ENCODE measurements at regions not wholly inside any gene's neighbourhood (a gene's known extent, or its start where the extent isn't known, plus 50 kb on each side); places are given as distances from the start of the nearest gene placed in this dataset.
"Not testable (repeated sequence)": the region's sequence is repeated elsewhere in the genome, so short reads cannot be mapped to it uniquely, and the experiment has no call there.

GRCh38 chr10:81674941-81675340, 200.1 kb upstream of the NRG3 start:
- no peak for DNase-seq

GRCh38 chr10:81679291-81679690, 195.7 kb upstream of the NRG3 start:
- no peak for DNase-seq

- DNase-seq, result no peak
Observed at GRCh38 chr10:81680359-81680758, 194.6 kb upstream of the NRG3 start.

GRCh38 chr10:81688459-81688858, 186.5 kb upstream of the NRG3 start:
- no peak for DNase-seq

- DNase-seq, result peak; percentile 52
Observed at GRCh38 chr10:81696609-81697388, 178.2 kb upstream of the NRG3 start.

GRCh38 chr10:81704596-81704995, 170.4 kb upstream of the NRG3 start:
- no peak for DNase-seq

- no peak for DNase-seq
Observed at GRCh38 chr10:81708416-81708815, 166.6 kb upstream of the NRG3 start.

- DNase-seq, result peak; percentile 25
Observed at GRCh38 chr10:81708929-81709328, 166.1 kb upstream of the NRG3 start.

- DNase-seq, result no peak
Observed at GRCh38 chr10:81722399-81722798, 152.6 kb upstream of the NRG3 start.

- no peak for DNase-seq
Observed at GRCh38 chr10:81724431-81724830, 150.6 kb upstream of the NRG3 start.

GRCh38 chr10:81725851-81726250, 149.1 kb upstream of the NRG3 start:
- DNase-seq, result no peak

- no peak for DNase-seq
Observed at GRCh38 chr10:81728692-81729091, 146.3 kb upstream of the NRG3 start.

GRCh38 chr10:81730891-81731290, 144.1 kb upstream of the NRG3 start:
- DNase-seq, result no peak

- no peak for DNase-seq
Observed at GRCh38 chr10:81733542-81733941, 141.5 kb upstream of the NRG3 start.

GRCh38 chr10:81735167-81735566, 139.8 kb upstream of the NRG3 start:
- not testable (repeated sequence) for DNase-seq

- DNase-seq, result no peak
Observed at GRCh38 chr10:81759111-81759510, 115.9 kb upstream of the NRG3 start.

- no peak for DNase-seq
Observed at GRCh38 chr10:81784111-81784597, 90.8 kb upstream of the NRG3 start.

- DNase-seq, result no peak
Observed at GRCh38 chr10:81792729-81793128, 82.3 kb upstream of the NRG3 start.

- no peak for DNase-seq
Observed at GRCh38 chr10:81806842-81807241, 68.2 kb upstream of the NRG3 start.

- no peak for DNase-seq
Observed at GRCh38 chr10:81814842-81815241, 60.2 kb upstream of the NRG3 start.

GRCh38 chr10:81817596-81818170, 57.3 kb upstream of the NRG3 start:
- DNase-seq, result no peak

GRCh38 chr10:81820418-81820817, 54.6 kb upstream of the NRG3 start:
- DNase-seq, result peak; percentile 84
